T follicular helper cell (primary cell): ENCODE measurements at regions not wholly inside any gene's neighbourhood (a gene's known extent, or its start where the extent isn't known, plus 50 kb on each side); places are given as distances from the start of the nearest gene placed in this dataset.
"Not testable (repeated sequence)": the region's sequence is repeated elsewhere in the genome, so short reads cannot be mapped to it uniquely, and the experiment has no call there.

ENCODE experiments used
- DNase-seq: peaks from one replicate; pipeline ENCODE4 v3.0.0-alpha.2; 2020; ENCODE audit warnings: low read depth

DNA sequence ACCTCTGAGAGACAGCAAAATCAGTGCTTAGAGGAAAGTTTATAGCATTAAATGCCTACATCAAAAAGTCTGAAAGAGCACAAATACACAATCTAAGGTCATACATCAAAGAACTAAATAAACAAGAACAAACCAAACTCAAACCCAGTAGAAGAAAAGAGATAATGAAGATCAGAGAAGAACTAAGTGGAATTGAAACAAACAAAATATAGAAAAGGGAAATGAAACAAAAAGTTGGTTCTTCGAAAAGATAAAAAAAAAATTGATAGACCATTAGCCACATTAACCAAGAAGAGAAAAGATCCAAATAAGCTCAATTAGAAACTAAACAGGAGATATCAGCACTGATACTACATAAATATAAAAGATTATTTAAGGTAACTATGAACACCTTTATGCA, 280.0 kb upstream of the NRG3 start:
- no peak for DNase-seq

DNA sequence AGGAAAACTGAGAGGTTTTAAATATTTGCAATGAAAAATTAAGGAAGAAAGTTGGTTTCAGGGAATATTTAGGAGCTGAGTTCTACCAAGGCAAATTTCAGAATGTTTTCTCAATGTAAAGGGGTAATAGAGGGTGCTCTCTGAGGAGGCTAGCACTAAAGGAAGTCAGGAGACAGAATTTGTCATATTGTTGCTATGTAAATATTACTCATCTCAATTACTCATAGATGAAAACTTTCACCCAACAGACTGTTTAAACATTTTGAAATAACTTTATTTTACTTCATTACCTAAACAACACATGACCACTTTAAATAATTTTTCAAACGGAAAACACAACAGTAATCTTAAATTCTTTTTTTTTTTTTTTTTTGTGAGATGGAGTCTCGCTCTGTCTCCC, 274.8 kb upstream of the NRG3 start:
- DNase-seq = no peak

DNA sequence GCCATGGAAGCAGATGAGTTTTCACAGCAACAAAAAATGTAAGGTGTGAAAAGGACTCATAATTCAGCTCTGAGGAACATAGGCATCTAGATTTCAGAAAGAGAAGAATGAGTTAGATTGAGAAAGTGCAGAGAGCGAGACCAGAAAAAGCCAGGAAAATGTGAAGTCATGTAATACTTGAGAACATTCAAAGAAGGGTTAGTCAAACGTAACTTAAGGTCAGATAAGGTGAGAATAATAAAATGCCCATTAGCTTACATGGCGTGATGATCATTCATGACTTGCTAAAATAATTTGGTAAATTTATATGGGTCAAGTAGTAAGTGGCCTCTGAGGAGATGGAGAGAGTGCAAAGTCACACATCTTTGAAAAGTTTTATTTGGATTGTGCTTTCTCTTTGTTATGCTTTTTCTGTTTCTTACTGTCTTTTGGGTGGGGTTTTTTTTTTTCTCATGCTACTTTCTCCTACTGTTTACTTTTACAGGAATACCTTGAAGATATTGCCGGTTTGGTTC, 271.8 kb upstream of the NRG3 start:
- DNase-seq = no peak

DNA sequence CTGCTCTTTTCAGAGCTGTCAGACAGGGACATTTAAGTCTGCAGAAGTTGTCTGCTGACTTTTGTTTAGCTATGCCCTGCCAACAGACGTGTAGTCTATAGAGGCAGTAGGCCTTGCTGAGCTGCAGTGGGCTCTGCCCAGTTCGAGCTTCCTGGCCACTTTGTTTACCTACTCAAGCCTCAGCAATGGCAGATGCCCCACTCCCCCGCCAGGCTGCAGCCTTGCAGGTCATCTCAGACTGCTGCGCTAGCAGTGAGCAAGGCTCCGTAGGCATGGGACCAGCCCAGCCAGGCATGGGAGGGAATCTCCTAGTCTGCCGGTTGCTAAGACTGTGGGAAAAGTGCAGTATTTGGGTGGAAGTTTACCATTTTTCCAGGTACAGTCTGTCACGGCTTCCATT, 230.5 kb upstream of the NRG3 start:
- not testable (repeated sequence) for DNase-seq

DNA sequence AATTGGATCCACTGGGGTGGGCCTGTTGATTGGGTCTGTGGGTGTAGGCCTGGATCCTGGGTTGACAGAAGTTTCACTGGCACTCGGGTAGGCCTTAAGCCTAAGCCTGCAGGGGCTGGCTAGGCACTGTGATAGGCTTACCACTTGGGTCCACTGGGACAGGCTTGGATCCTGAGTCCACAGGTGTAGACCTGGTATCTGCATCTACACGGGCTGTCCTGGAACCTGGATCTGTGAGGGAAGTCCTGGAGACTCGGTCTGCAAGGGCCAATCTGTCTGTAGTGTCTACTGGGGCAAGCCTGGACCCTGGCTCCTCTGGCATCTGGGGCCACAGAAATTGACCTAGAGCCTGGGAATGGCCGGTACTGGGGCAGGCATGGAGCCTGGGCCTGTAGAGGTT, 219.0 kb upstream of the NRG3 start:
- no peak for DNase-seq

DNA sequence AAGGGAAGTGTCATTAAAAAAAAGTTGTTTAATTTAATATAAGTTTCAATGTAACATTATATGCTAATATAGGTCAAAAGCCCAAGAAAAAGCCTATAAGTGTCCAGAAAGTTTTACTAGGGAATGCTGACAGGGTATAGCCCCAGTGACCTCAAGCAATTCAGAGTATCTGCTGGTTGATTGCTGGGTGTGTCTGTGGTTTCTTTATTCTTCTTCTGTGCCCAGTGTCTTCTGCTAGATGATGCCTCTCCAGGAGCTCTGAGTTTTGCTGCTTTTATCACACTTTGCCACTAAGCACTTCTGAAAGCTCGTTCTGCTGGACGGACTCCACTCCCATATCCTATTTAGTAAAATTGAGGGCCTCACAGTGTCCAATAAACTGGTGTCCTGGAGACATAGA, 212.2 kb upstream of the NRG3 start:
- no peak for DNase-seq

DNA sequence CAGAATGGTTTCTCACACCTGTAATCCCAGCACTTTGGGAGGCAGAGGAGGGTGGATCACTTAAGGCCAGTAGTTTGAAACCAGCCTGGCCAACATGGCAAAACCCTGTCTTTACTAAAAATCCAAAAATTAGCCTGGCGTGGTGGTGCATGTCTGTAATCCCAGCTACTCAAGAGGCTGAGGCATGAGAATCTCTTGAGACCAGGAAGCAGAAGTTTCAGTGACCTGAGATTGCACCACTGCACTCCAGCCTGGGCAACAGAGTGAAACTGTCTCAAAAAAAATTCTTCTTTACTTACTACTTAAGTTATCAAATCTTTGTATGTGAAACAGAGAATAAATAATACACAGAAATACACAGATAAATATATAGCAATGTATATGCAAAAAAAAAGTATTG, 210.2 kb upstream of the NRG3 start:
- DNase-seq = not testable (repeated sequence)

DNA sequence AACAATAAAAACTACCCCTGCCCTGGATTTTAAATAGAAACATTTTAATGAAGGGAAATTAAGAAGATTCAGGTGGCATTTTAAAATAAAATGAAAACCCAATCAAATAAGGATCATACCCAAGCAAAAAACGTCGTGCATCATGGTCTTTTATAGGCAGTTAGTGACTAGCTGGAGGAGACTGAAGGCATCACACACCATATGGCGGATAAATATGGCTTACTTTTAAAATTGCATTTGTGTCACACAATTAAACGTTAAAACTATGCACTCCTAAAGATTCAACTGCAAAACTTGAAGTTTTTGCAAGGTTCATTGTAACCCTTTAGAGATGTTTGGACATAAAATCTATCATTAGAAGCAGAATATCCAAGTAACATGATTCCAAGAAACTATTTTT, 200.1 kb upstream of the NRG3 start:
- no peak for DNase-seq

DNA sequence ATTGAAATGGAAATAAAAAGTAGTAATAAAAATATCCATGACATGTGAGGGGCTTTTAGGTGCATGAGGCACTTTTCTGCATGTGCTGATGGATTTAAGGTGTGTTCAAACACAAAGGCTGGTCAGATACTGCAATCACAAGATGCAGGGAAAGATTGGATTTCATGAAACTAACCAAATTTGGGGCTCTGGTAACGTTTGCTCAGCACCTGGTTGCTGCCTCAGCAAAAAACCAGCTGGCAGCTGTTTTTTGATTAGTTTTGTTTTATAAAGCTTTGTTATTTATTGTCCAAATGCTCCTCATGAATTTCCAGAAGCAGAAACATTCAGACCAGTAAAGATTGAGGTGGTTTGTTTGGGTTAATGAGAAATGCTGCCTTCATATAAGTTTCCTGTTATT, 195.7 kb upstream of the NRG3 start:
- no peak for DNase-seq

DNA sequence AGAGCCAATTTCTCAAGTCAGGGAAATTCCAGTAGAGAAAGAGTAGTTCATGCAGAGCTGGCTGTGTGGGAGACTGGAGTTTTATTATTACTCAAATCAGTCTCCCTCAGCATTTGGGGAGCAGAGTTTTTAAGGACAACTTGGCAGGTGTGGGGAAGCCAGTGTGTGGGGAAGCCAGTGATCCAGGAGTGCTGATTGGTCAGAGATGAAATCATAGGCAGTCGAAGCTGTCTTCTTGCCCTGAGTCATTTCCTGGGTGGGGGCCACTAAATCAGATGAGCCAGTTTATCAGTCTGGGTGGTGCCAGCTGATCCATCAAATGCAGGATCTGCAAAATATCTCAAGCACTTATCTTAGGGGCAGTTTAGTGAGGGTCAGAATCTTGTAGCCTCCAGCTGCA, 194.6 kb upstream of the NRG3 start:
- no peak for DNase-seq

DNA sequence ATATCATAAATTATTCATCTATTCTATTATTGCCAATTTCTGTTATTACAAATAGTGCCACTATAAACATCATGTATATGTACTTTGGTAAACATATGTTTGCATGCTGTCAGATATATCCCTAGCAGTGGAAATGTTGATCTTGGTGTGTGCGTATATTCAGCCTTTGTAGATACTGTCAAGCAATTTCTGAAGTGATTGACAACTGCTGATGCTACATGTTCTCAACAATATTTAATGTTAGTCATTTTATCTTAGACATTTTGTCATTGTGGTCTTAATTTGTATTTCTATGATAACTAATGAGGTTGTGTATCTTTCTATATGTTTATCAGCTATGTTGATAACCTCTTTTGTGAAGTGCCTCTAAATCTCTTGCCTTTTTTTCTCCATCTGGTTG, 186.5 kb upstream of the NRG3 start:
- DNase-seq = no peak

DNA sequence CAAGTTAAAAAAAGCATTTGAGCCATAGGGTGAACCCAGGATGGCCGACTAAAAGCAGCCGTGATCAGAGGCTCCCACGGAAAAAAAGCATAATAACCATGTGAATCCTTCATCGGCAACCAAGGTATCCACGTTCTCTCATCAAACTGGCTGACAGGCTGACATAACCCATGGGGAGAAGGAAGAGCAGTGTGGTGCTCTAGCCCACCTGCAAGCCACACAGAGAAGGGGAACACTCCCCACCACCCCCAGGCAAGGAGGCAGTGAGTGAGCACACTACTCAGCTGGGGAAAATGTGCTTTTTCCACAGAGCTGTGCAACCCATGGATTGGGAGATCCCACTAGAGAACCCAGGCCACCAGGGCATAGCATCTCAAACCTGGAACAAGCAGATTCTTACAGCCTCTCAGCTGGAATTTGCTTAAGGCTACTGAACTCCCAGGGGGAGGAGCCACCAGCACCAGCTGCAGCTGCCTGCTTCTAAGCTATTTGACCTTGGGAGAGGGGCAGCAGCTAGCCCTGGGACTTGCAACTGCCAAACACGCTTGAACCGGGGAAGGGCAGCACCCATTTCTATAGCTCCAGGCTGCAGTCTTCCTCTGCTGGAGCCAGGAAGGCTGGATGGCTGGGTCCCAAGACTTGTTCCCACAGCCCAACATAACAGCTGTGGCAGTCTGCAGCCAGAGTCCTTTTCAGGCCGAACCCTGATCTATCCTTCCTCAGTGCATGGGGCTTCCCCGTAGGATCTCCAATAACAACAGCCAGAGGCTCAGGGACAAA, 178.2 kb upstream of the NRG3 start:
- no peak for DNase-seq

DNA sequence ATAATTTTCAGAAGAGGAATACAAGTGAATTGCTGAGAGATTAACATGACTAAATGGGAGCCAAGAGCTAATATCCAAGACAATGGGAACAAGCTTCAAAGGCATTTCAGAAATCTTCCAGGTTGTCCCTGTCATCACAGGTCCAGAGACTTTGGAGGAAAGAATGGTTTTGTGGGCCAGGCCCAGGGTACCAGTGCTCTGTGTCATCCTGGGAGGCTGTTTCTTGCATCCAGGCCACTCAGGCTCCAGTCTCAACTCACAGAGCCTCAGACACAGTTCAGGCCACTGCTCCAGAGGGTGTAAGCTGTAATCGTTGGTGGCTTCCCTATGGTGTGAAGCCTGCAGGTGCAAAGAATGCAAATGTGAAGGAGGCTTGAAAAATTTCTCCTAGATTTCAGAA, 170.4 kb upstream of the NRG3 start:
- no peak for DNase-seq

DNA sequence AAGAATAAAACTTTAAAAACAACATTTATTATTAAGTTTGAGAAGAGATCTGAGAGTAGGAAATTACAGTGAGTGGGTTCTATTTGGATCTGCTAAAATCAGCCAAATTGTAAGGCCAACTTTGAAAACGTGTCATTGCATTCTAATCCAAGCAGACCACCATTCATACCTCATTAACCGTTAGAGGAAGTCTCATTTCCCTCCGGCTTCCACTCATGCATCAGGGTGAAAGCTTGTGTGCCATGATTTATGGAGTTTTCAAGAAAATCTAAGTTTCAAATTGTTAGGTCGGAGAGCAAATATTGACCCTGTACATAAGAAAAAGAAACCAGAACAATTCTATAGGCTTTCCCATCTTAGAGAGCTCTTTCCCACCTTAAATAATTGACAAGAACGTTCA, 166.6 kb upstream of the NRG3 start:
- DNase-seq = no peak

DNA sequence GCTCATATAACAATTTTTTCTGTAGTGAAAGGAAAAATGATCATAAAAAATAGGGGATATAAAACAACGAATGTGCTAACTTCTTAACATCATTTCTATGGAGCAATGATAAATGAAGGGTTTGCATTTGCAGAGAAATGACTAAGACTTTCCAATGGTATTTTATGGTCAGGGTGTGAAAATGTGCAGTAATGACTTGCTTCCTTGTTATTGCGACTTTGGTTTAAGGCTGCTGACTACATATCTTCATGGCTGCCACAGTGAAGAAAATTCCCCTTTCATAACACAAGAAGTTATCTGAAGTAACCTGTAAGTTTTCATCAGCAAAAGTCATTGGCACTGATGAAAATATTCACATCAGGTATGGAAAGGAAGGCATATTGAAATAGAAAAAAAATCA, 166.1 kb upstream of the NRG3 start:
- no peak for DNase-seq

DNA sequence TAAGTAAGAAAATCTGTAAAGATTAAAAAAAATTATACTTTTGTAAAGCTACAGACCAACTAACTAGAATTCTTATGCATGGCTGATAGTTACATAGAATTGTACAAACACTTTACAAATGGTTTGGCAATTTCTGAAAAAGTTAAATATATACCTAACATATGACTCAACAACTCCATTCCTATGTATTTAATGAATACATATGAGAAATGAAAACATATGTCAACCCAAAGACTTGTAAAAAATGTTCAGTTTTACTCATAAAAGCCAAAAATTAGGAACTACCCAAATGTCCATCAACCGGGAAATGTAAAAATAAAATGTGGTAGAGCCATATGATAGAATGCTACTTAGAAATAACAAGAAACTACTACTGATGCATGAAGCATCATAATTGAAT, 152.6 kb upstream of the NRG3 start:
- DNase-seq = no peak

DNA sequence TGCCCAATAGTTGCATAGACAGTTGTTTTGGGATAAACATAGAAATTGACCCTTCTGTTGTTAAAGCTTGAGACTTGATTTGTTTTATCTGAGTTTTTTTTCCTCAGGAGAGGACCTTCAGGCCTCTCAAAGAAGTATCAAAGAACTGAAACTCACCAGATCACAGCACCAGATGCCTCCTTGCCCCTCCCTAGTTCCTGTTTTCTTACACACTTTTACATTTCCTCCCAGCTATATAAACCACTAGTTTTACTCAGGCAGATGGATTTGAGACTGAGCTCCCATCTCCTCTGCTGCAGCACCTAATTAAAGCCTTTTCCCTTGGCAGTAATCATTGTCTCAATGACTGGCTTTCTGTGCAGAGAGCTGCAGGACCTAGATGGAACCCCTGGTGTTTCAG, 150.6 kb upstream of the NRG3 start:
- no peak for DNase-seq

DNA sequence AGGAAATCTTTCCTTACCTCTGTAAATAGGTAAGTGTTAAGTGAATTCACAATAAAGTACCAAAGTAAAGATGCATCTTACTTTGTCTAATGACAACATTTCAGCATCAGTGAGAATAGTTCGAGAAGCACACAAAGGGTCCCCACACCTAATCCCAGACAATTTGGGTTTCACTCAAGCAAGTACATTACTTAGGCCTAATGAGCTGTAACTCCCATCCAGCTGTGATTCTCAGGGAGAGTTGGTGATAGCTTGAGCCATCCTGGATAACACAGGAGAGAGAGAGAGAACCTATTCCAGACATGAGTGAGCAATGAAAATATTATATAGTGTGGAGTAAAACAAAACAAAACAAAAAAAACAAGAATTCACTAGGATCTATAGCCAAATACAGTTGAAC, 149.1 kb upstream of the NRG3 start:
- no peak for DNase-seq

DNA sequence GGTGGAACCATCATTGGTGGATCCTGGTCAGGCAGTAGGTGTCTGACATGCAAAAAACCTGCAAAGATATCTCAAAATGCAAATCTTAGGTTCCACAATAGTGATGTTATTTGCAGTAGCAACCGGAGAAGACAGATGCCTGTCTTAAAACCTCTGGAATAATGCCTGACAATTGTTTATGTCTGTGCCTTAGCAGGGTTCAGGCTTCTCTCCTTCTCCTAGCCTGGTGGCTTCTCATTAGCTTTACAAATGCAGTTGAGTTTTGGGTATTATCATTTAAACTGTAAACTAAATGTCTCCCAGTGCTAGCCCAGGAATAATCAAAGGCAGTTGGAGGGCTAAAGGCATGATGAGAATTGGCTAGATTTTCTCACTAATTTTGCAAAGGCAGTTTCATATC, 146.3 kb upstream of the NRG3 start:
- no peak for DNase-seq

DNA sequence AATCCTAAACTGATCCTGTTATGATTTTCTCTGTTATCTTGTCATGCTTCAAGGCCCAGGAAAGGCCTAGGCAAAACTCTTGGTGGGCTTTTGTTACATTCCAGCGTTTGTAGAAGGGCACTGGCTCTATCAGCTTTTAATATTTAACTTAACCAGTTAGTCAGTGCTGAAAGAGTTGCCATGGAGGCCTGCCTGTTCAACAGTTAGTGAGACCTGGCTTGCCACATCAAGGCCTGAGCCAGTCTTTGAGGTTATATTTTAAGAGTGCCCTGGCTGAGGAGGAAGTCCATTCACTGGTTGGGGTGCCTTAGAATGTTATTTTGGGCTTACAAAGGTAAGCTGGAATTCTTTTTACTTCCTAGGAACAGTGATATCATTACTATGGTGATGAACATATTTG, 144.1 kb upstream of the NRG3 start:
- no peak for DNase-seq

DNA sequence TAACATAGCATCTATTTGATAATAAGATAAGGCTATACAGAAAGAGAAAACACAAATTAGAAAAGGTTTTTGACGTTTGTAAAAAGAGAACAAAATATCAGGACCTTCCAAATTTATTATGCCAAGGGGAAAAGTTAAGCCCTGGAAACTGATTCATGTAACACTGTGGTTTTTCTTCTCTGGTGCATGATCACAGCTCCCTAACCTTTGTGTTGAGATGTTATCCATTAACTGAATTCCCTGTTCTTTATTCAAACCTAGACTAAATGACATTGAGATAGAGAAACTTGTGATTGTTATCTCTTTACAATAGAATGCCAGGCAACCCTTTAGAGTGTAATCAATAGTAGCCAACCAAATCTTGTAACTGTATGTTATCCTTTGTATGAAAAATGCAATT, 141.5 kb upstream of the NRG3 start:
- DNase-seq = no peak

DNA sequence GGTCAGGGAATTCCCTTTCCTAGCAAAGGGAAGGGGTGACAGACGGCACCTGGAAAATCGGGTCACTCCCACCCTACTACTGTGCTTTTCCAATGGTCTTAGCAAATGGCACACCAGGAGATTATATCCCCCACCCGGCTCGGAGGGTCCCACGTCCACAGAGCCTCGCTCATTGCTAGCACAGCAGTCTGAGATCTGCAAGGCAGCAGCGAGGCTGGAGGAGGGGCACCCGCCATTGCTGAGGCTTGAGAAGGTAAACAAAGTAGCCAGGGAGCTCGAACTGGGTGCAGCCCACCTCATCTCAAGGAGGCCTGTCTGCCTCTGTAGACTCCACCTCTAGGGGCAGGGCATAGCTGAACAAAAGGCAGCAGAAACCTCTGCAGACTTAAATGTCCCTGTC, 139.8 kb upstream of the NRG3 start:
- not testable (repeated sequence) for DNase-seq

DNA sequence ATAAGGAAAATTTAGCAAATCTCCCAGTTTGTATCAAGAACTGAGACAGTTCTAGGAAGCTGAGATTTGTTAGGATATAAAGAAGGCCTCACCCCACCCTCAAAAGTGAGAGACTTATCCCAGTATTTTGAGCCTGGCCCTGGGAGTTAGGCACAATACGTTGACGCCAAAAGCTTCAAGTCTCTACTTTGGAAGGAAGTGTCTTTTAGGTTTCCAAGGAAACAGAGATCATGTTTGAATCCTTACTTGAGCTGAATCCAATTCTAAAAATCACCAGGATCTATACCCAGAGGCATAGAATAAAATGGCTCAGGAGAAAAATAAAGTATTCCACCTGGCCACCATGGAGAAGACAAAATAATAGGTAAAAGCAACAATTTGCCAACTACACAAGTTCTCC, 115.9 kb upstream of the NRG3 start:
- DNase-seq = no peak

DNA sequence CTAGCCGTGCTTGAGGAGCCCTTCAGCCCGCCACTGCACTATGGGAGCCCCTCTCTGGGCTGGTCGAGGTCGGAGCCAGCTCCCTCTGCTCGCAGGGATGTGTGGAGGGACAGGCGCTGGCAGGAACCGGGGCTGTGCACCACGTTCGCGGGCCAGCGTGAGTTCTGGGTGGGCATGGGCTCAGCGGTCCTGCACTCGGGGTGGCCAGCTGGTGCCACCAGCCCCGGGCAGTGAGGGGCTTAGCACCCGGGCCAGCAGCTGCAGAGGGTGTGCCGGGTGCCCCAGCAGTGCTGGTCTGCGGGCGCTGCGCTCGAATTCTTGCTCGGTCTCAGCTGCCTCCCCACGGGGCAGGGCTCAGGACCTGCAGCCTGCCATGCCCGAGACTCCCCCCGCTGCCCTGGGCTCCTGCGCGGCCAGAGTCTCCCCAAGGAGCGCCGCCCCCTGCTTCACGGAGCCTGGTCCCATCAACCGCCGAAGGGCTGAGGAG, 90.8 kb upstream of the NRG3 start:
- no peak for DNase-seq
